Left renal cortex interstitium (tissue), 4 donors: ENCODE measurements at regions not wholly inside any gene's neighbourhood (a gene's known extent, or its start where the extent isn't known, plus 50 kb on each side); places are given as distances from the start of the nearest gene placed in this dataset.

Source experiments
- DNase-seq, 4 donors: peaks; one replicate each; pipeline ENCODE4 v3.0.0-alpha.2; 2013; ENCODE audit warnings: low read depth in 4 of 4, low spot score in 2 of 4, missing footprints in 1 of 4

- no peak for DNase-seq
These were observed 561.1 kb downstream of the NR2F1-AS1 start for GRCh38 chr5:93019896-93020295.

- DNase-seq: no peak
These were observed 562.6 kb downstream of the NR2F1-AS1 start for GRCh38 chr5:93018461-93018860.

DNA sequence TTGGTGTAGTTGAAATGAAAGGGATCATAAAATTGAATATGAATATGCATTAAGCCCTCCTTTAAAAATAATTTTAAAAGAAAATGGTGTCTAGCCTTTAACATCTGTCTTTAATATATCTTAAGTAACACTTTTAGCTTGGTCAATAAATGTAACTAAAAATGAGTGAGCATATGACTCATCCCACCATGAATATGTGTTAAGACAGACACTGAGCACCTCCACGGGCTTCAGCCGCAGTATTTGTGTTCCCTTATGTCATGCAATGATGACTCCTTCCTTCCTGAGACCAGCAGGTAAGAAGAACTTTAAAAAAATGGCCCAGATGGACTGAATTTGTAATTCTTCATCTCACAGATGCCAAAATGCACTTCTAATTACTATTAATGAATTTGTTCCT, 563.2 kb downstream of the NR2F1-AS1 start:
- no peak for DNase-seq

DNA sequence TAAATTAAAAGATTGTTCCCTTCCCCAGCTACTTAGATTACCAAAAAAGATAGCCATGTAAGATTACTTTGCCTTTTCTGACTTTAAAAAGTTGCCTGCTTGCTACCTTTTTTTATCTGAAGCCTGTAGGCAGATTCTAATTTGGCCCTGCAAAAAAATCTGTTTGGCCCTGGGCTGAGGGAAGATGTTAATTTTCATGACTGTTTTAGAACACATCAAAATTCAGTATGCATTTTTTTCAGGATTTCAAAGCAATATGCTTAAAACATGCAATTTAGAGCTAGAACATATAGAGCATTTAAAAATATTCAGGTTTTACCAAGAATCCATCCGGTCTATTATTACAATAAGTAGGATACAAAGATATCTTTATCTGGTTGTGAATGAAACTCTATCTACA, 563.6 kb downstream of the NR2F1-AS1 start:
- DNase-seq: no peak

DNA sequence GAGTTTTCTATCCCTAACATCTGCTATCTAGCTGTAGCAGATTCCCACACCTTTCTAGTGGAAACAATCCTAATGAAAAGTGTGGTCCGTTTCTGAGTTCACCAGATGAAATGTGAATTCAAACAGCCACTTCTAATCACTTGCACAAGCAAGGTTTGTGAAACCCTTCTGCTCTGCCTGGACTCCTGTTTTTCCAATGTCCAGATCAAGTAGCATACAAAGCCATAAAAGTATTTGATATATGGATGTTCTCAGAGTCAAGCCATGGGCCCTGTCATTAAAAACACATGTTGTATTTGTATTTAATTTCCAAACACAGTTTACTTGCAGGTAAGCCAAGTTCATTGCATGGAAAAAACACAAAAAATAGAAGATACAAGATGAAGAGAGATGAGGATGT, 570.4 kb downstream of the NR2F1-AS1 start:
- peak in 1 of 4 donors; percentile 21 for DNase-seq

DNA sequence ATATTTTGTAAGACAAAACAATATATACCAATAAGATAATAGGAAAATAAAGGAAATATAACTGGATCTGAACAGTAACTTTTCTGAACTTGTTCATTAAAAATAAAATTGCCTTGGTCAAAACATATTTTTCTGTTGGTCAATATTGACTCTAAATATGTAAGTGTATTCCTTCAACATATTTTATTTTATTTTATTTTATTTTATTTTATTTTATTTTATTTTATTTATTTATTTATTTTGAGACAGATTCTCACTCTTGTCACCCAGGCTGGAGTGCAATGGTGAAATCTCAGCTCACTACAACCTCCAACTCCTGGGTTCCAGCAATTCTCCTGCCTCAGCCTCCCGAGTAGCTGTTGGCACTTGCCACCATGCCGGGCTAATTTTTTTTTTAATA, 571.0 kb downstream of the NR2F1-AS1 start:
- DNase-seq: no peak

DNA sequence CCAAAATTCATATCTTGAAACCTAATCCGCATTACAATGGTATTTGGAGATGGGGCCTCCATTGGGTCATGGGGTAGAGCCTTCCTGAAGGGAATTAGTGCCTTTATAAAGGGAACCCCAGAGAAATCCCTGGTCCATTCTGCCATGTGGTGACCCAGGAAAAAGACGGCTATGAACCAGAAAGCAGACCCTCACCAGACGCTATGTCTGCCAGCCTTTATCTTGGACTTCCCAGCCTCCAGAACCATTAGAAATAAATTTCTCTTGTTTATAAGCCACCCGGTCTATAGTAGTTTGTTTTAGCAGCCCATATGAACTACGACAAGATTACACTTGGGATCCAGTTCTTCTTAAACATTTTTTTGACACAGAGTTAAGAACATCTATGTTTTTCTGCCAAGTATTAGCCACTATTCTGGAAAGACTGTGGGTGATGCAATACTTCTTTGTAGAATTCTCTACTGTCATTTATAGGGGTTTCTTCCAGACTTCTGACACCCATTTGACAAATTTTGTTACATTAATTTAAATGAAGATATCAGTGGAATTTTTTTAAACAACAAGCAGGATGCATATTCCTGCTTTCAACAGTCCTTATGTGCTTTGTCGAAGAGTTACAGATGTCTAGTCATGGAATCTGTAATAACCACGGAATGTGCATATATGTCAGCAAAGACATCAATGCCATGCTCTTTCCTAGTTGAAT, 572.4 kb downstream of the NR2F1-AS1 start:
- no peak for DNase-seq

GRCh38 chr5:93006915-93007314, 574.1 kb downstream of the NR2F1-AS1 start:
- DNase-seq: no peak

DNA sequence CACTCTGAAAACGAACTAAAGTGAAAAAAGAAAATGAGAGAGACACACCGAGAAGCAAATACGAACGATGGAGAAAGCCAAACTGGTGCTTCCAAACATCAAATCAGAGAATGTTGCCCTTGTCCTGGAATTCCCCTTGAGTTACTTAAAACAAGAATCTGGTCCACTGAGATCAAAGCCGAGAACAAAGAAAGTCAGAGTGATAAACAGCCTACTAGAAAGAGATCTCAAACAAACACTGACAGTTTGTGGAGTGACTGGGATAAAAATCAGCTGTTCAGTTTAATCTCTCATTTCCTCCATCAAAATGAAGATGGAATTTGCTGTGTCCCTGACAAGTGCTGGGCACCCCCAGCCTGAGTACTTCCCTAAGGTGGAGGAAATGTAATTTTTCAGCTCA, 582.6 kb downstream of the NR2F1-AS1 start:
- peak in 1 of 4 donors; percentile 29 for DNase-seq

DNA sequence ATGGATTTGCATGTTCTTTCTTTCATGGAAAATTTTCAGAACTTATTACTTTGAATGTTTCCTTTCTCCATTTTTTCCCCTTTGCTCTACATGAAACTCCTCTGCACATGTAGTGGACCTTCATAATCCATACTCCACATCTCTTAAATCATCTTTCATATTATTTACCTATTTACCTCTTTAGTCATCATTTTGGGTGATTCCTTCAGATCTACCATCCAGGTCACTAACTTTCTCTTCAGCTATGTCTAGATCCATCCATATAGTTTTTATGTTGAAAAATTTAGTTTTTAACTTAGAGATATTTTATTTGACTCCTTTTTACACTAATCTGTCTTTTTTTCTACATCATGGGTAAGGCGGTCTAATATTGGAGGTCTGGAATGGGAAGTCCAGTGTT, 586.6 kb downstream of the NR2F1-AS1 start:
- no peak for DNase-seq

DNA sequence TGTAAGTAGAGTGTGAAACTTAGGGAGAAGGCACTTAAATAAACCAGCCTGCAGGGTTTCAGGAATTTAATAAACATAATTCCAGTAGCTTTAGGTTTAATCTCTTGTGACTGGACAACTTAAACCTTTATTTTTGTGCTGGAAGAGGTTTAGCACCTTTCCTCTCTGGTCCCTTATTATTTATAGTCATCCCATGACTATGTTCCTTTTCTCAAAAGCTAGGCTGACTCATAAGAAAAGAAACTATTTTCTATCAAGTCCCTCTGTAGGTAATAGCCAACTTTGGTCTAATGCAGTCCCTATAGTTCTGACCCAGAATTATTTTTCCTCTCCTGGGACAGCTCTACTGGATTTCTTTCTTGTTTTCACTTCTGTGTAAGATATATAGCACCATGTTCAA, 588.9 kb downstream of the NR2F1-AS1 start:
- DNase-seq: no peak

- DNase-seq: peak in 1 of 4 donors; percentile 47
These were observed 589.4 kb downstream of the NR2F1-AS1 start for GRCh38 chr5:92991581-92992067.

DNA sequence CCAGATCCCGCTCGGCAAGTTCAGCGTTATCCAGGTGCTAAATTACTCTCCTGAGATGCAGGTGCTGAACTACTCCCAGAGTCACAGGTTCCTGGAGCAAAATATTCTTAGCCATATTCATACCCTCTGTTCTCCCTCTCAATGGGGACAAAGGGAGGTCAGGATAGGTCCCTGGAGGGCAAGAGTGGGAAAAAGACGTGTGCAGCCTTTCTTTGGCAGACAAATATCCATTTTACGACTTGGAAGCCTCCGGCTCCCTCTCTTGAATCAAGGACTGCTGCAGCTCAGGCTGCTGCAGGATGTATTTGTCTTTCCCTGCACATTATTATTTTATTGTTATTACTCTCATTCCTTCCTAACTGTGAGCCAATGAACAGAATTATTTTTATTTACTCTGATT, 590.2 kb downstream of the NR2F1-AS1 start:
- no peak for DNase-seq

DNA sequence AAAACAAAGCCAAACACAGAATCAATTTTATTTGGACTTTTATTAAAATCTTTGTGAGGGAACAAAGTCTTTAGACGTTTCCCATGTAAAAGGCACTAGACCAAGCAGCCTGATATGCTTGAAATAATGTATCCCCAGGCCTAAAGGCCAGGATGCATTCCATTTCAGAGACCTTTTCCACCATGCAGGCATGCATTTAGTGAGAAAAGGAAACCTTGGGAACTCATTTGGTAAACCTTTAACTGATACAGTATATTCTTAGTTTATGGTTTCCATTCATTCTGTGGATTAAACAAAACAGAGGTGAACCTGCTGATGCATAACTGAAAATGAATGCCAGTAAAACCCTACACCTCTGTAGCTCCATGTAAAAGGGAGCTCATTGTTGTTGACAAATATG, 600.0 kb downstream of the NR2F1-AS1 start:
- no peak for DNase-seq

DNA sequence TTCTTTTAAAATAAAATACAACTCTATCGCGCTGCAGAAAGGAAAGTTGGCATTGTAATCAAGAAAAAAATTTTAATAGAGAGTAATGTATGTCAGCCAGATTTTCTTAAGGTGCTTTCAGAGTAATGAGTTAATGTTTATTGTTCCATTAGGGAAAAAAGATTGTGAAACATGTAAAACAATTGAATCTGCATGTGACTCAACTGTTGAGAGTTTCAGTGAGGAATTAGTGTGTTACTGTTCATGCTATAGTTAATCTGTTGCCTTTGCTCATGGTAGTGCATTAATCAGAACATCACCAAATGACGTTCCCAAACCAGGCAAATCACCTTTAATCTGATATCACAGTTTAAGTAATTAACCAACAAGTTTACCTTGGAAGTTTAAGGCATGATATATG, 600.5 kb downstream of the NR2F1-AS1 start:
- DNase-seq: no peak

GRCh38 chr5:92979716-92980115, 601.3 kb downstream of the NR2F1-AS1 start:
- DNase-seq: no peak

DNA sequence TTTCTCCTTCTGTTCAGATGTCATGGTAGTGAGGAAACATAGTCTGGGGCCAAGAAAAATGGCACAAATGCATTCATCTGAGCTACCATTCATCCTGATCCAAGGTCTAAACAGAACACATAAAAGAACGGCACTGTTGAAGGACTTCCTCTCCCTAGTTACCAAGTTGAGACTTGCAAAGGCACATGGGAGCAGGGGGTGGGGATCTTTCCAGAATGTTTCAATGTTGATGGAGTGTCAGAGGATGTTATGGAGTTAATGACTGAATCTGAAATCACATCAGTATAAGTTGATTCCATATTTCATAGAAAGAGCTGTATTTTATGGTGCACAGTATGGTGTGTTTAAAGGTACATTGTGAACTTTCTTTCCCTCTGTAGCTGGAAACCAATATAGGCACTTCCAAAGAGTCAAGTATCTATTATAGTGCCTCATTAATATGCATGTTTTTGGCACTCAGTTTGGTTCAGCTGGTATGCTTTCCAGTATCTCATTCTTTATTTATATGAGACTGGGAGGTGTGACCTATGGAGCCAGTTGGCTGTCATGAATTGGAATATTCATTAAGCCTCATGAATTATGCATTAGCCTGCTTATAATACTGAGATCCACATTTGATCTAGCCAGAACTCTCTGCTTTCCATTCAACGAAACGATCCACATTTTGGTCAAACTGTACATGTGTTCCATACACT, 603.0 kb downstream of the NR2F1-AS1 start:
- no peak for DNase-seq

DNA sequence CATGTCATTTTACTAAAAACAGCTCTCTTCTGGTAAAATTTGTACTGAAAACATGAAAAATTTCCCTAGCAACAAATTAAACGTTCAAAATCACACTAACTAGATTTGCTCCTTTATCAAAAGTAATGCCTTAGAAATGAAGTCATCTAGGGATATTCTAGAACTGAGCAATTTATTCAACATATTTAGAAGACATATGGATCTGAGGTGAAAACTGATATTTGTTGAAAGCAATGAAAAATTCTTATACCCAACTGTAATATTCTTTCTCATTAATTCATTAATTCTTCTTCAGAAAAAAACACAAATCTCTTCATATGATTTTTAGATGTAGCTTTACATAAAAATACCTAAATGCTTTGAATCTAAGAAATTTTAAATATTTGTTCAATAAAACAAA, 604.9 kb downstream of the NR2F1-AS1 start:
- no peak for DNase-seq

- no peak for DNase-seq
These were observed 611.2 kb downstream of the NR2F1-AS1 start for GRCh38 chr5:92969781-92970237.

- DNase-seq: no peak
These were observed 611.7 kb downstream of the NR2F1-AS1 start for GRCh38 chr5:92969191-92969780.

DNA sequence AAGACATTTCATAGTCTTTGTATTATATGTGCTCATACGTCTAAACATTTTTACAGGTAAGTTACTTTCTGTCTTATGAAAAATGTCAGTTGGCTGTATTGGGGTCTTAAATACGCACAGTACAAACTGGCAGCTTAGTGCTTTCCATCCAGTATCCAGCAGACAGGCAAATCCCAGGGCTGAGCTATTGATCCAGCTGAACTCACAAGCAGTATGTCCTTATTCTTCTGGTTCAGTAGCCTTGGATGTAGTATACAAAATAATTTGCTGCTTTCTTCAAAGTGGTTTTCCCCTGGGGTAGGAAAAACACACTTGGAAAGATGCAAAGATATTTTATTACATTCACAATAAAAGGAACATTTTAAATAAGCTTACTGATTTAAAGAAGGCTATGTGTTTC, 617.2 kb downstream of the NR2F1-AS1 start:
- no peak for DNase-seq

- no peak for DNase-seq
These were observed 618.3 kb downstream of the NR2F1-AS1 start for GRCh38 chr5:92962752-92963151.
